ENCODE measurements at regions not wholly inside any gene's neighbourhood (a gene's known extent, or its start where the extent isn't known, plus 50 kb on each side); places are given as distances from the start of the nearest gene placed in this dataset.
"Not testable (repeated sequence)": the region's sequence is repeated elsewhere in the genome, so short reads cannot be mapped to it uniquely, and the experiment has no call there.

- not testable (repeated sequence) for TF ChIP-seq USF2 (IDR thresholded peaks at IDR 0.05; ENCODE audit: low read depth, low read length); CTCF (conservative IDR thresholded peaks at IDR 0.05; ENCODE audit: low read depth, low read length); SMC3 (IDR thresholded peaks at IDR 0.05; ENCODE audit: low read depth, low read length); MAZ (IDR thresholded peaks at IDR 0.05; ENCODE audit: borderline replicate concordance, low read depth, low read length); RAD21 (IDR thresholded peaks at IDR 0.05; ENCODE audit: low read length); POLR2A (IDR thresholded peaks at IDR 0.05; ENCODE audit: low read depth, low read length); MAFK (IDR thresholded peaks at IDR 0.05; ENCODE audit: low read depth, low read length); ELK1 (IDR thresholded peaks at IDR 0.05; ENCODE audit: borderline replicate concordance, low read depth, low read length)
These were observed 5408.3 kb upstream of the TPTE start for GRCh38 chr21:5113092-5113491.

All from IMR-90 (cell line).